ENCODE measurements at regions not wholly inside any gene's neighbourhood (a gene's known extent, or its start where the extent isn't known, plus 50 kb on each side); places are given as distances from the start of the nearest gene placed in this dataset.
A peak's percentile ranks its signal among the peaks of the same experiment; 100 is the strongest.

- no peak for DNase-seq (ENCODE audit: low read depth, low spot score)
Observed at GRCh38 chr9:1707291-1707690, 307.9 kb upstream of the SMARCA2 start.

DNA sequence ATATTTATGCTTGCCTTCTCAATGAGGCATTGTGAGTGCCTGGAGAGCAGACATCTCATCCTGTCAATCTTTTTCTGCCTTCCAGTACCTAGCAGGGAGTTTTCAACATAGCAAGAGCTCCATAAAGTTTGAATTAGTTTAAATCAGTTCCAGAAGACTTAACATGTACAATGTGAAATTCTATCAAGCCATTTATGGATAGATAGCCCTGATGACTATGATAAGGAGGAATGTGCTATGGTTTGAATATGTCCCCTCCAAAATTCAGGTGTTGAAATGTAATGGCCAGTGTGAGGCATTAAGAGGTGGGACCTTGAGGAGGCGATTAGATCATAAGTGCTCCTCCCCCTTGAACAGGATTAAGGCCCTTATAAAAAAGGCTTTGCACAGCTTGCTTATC is 306.9 kb upstream of the SMARCA2 start:
- no peak overlapping the region for H3K4me3 ChIP-seq (ENCODE audit: low read length)
- no peak for DNase-seq (ENCODE audit: low read depth, low spot score)

More at GRCh38 chr9:1707291-1707690, 307.9 kb upstream of the SMARCA2 start:
- H3K4me3 ChIP-seq (ENCODE audit: low read length) = no peak overlapping the region

GRCh38 chr9:1709347-1709746 is 305.8 kb upstream of the SMARCA2 start:
- H3K4me3 ChIP-seq (ENCODE audit: low read length) = no peak overlapping the region
- peak; percentile 8 for DNase-seq (ENCODE audit: low read depth, low spot score)

- H3K4me3 ChIP-seq (ENCODE audit: low read length) = no peak overlapping the region
- DNase-seq (ENCODE audit: low read depth, low spot score) = no peak
Observed at GRCh38 chr9:1712861-1713450, 302.2 kb upstream of the SMARCA2 start.

GRCh38 chr9:1713841-1714240 is 301.3 kb upstream of the SMARCA2 start:
- no peak for DNase-seq (ENCODE audit: low read depth, low spot score)
- no peak overlapping the region for H3K4me3 ChIP-seq (ENCODE audit: low read length)

- DNase-seq (ENCODE audit: low read depth, low spot score) = no peak
- H3K4me3 ChIP-seq (ENCODE audit: low read length) = no peak overlapping the region
Observed at GRCh38 chr9:1717882-1718281, 297.3 kb upstream of the SMARCA2 start.

DNA sequence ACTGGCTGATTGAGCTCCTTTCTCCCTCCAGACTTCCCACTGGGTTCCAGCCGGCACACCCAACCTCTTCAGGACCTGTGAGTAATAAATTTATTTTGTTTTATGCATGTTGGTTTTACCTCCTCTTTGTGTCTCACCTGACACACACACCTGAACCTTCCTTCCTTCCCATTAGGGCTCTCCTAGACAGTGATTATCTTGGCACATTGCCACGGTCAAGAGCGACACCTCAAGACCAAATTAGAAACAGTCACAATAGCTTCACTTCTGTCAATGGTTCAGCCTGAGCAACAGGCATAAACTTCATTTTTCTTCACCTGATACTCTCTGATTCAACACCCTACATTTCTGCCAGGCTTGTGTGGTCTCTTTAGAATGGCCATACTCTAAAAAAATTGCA is 296.3 kb upstream of the SMARCA2 start:
- DNase-seq (ENCODE audit: low read depth, low spot score) = no peak

DNA sequence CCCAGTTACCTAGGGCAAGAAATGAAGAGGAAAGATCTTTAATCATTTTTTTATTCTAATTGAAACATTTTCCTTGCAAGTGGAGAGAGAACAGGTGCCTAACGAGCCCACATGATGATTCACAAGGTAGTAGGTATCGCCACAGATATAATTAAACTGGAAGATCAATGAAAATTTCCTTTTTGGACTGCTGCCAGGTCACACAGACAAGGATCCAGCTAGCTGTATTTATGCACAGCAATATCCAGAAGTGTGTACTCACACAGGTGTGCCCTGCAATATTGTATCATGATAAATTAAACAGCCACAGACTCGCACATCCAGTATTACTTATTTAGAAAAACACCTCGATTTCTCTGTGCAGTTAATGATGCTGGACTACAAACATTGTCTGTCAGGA is 294.0 kb upstream of the SMARCA2 start:
- DNase-seq (ENCODE audit: low read depth, low spot score) = no peak
- no peak overlapping the region for H3K4me3 ChIP-seq (ENCODE audit: low read length)

More for the DNA sequence above, 296.3 kb upstream of the SMARCA2 start:
- no peak overlapping the region for H3K4me3 ChIP-seq (ENCODE audit: low read length)

GRCh38 chr9:1722404-1722803 is 292.7 kb upstream of the SMARCA2 start:
- H3K4me3 ChIP-seq (ENCODE audit: low read length) = no peak overlapping the region
- DNase-seq (ENCODE audit: low read depth, low spot score) = peak; percentile 18

GRCh38 chr9:1723522-1724015 is 291.6 kb upstream of the SMARCA2 start:
- no peak overlapping the region for H3K4me3 ChIP-seq (ENCODE audit: low read length)
- no peak for DNase-seq (ENCODE audit: low read depth, low spot score)

GRCh38 chr9:1726993-1727759 is 288.0 kb upstream of the SMARCA2 start:
- peak; percentile 19 for DNase-seq (ENCODE audit: low read depth, low spot score)
- no peak overlapping the region for H3K4me3 ChIP-seq (ENCODE audit: low read length)

GRCh38 chr9:1729631-1730030 is 285.5 kb upstream of the SMARCA2 start:
- no peak overlapping the region for H3K4me3 ChIP-seq (ENCODE audit: low read length)
- no peak for DNase-seq (ENCODE audit: low read depth, low spot score)

DNA sequence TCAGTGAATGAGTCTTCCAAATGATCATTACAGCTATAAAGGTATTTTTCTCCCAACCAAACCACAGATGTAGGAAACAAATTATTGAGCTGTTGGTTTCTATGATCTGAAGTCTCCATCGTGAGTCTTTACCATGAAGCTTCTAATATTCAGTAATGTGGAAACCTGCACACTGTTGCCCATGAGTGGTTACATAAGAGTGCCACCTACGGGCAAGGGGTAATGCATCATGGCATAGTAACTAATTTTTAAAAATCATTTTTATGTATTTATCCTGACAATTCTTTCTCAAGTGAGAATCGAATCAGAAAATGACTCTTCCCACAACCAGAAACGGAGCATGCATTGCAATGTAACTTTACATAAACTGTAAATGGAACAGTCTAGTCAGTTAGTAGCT is 282.5 kb upstream of the SMARCA2 start:
- H3K4me3 ChIP-seq (ENCODE audit: low read length) = no peak overlapping the region
- peak; percentile 21 for DNase-seq (ENCODE audit: low read depth, low spot score)

DNA sequence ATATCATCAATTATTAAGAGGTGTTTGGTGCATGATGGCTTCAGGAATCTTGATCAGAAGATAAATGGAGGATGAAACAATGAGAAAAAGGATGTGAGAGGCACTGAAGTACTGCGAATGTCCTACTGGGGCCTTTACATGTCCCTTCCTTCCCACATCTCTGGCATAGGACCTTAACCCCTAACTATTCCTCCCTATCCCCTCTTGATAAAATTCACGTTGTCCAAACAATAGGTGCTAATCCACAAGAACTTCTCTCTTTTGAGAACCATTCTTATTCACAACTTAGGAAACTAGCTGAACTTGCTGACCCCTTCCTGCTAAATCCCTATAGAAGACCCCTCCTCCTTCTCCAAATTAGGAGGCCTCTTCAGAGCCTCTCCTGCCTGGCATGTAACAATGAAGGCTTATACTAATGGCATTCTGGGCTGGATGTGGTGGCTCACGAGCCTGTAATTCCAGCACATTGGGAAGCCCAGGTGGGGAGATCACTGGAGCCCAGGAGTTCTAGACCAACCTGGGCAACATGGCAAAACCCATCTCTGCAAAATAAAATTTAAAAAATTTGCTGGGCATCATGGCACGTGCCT is 276.5 kb upstream of the SMARCA2 start:
- H3K4me3 ChIP-seq (ENCODE audit: low read length) = no peak overlapping the region
- DNase-seq (ENCODE audit: low read depth, low spot score) = no peak

- no peak for DNase-seq (ENCODE audit: low read depth, low spot score)
- no peak overlapping the region for H3K4me3 ChIP-seq (ENCODE audit: low read length)
Observed at GRCh38 chr9:1743121-1743960, 271.8 kb upstream of the SMARCA2 start.

GRCh38 chr9:1745980-1746379 is 269.2 kb upstream of the SMARCA2 start:
- no peak for DNase-seq (ENCODE audit: low read depth, low spot score)
- no peak overlapping the region for H3K4me3 ChIP-seq (ENCODE audit: low read length)

GRCh38 chr9:1747417-1747967 is 267.7 kb upstream of the SMARCA2 start:
- no peak overlapping the region for H3K4me3 ChIP-seq (ENCODE audit: low read length)
- DNase-seq (ENCODE audit: low read depth, low spot score) = no peak

GRCh38 chr9:1748407-1748806 is 266.7 kb upstream of the SMARCA2 start:
- no peak for DNase-seq (ENCODE audit: low read depth, low spot score)
- no peak overlapping the region for H3K4me3 ChIP-seq (ENCODE audit: low read length)

- no peak for DNase-seq (ENCODE audit: low read depth, low spot score)
- H3K4me3 ChIP-seq (ENCODE audit: low read length) = no peak overlapping the region
Observed at GRCh38 chr9:1757186-1757585, 258.0 kb upstream of the SMARCA2 start.
